Astrocyte of the spinal cord (primary cell): ENCODE measurements at regions not wholly inside any gene's neighbourhood (a gene's known extent, or its start where the extent isn't known, plus 50 kb on each side); places are given as distances from the start of the nearest gene placed in this dataset.

Source experiments
- DNase-seq: peaks from one replicate; pipeline ENCODE4 v3.0.0; 2011; ENCODE audit warnings: low read depth, low spot score
- H3K4me3 ChIP-seq: 2 replicates; pipeline ENCODE4 v1.5.1; 2011; ENCODE audit warnings: low read depth, mild to moderate bottlenecking, low read length, moderate library complexity
- CTCF ChIP-seq: IDR thresholded peaks from 2 replicates; pipeline ENCODE4 v1.5.1; 2012; ENCODE audit warnings: low read depth, mild to moderate bottlenecking, low read length, inconsistent platforms
- in situ Hi-C: cut with HindIII; loops from 2 replicates; pipeline ENCODE4 v1.10.0; 2017; ENCODE audit warnings: low sequenced_read_pairs

- DNase-seq: no peak
- TF ChIP-seq CTCF: no peak
- in situ Hi-C loops: no loop called here
- no peak overlapping the region for H3K4me3 ChIP-seq
These were observed 344.2 kb downstream of the SHANK2 start for GRCh38 chr11:70908223-70908622.

- no peak overlapping the region for H3K4me3 ChIP-seq
- no peak for TF ChIP-seq CTCF
- DNase-seq: no peak
- in situ Hi-C loops: no loop called here
These were observed 341.5 kb downstream of the SHANK2 start for GRCh38 chr11:70910835-70911234.

- no peak overlapping the region for H3K4me3 ChIP-seq
- peak; percentile 7 for DNase-seq
- in situ Hi-C loops: no loop called here
- no peak for TF ChIP-seq CTCF
These were observed 340.0 kb downstream of the SHANK2 start for GRCh38 chr11:70912226-70912840.

- in situ Hi-C loops: no loop called here
- DNase-seq: no peak
- H3K4me3 ChIP-seq: no peak overlapping the region
- no peak for TF ChIP-seq CTCF
These were observed 338.6 kb downstream of the SHANK2 start for GRCh38 chr11:70913715-70914231.

- TF ChIP-seq CTCF: no peak
- in situ Hi-C loops: no loop called here
- H3K4me3 ChIP-seq: no peak overlapping the region
- no peak for DNase-seq
These were observed 337.9 kb downstream of the SHANK2 start for GRCh38 chr11:70914496-70914895.

- no peak overlapping the region for H3K4me3 ChIP-seq
- in situ Hi-C loops: no loop called here
These were observed 337.0 kb downstream of the SHANK2 start for GRCh38 chr11:70915158-70915985.

More at GRCh38 chr11:70915158-70915985, 337.0 kb downstream of the SHANK2 start:
- no peak for TF ChIP-seq CTCF
- DNase-seq: no peak
